MM.1S (cell line): ENCODE measurements at regions not wholly inside any gene's neighbourhood (a gene's known extent, or its start where the extent isn't known, plus 50 kb on each side); places are given as distances from the start of the nearest gene placed in this dataset.

Source experiments
- DNase-seq: peaks from one replicate; pipeline ENCODE4 v3.0.0-alpha.2; 2015
- H2AFZ ChIP-seq: fragments of 300-600 bp; sonication (generic); 2 replicates; pipeline ENCODE4 v1.6.0; 2016; ENCODE audit warnings: antibody characterized with exemption, low read length
- H3F3A ChIP-seq: fragments of 300-600 bp; sonication (generic); 2 replicates; pipeline ENCODE4 v1.6.1; 2016; ENCODE audit warnings: mild to moderate bottlenecking, antibody characterized with exemption, low read length, moderate library complexity, mixed read lengths; ENCODE audit not compliant: insufficient read depth
- H3K27ac ChIP-seq: fragments of 300-600 bp; sonication (generic); 2 replicates; pipeline ENCODE4 v1.5.1; 2016; ENCODE audit warnings: mild to moderate bottlenecking, low read length
- H3K27me3 ChIP-seq: fragments of 300-600 bp; sonication (generic); replicated peaks from 2 replicates; pipeline ENCODE4 v1.6.0; 2016; ENCODE audit warnings: low read length; ENCODE audit not compliant: insufficient read depth
- H3K36me3 ChIP-seq: fragments of 300-600 bp; sonication (generic); replicated peaks from 2 replicates; pipeline ENCODE4 v1.6.1; 2016; ENCODE audit warnings: mild to moderate bottlenecking, low read length, mixed read lengths; ENCODE audit not compliant: insufficient read depth
- H3K4me1 ChIP-seq: fragments of 300-600 bp; sonication (generic); 2 replicates; pipeline ENCODE4 v1.6.1; 2016; ENCODE audit warnings: low read length, mixed read lengths
- H3K4me2 ChIP-seq: fragments of 300-600 bp; sonication (generic); 2 replicates; pipeline ENCODE4 v1.6.0; 2016; ENCODE audit warnings: low read depth, low read length
- H3K4me3 ChIP-seq: fragments of 300-600 bp; sonication (generic); 2 replicates; pipeline ENCODE4 v1.5.1; 2016; ENCODE audit warnings: low read length, mixed read lengths
- H3K79me2 ChIP-seq: fragments of 300-600 bp; sonication (generic); 2 replicates; pipeline ENCODE4 v1.6.1; 2016; ENCODE audit warnings: mixed run types, low read length, mixed read lengths
- H3K9ac ChIP-seq: fragments of 300-600 bp; sonication (generic); 2 replicates; pipeline ENCODE4 v1.6.1; 2016; ENCODE audit warnings: low read length, mixed read lengths
- H3K9me2 ChIP-seq: fragments of 300-600 bp; sonication (generic); replicated peaks from 2 replicates; pipeline ENCODE4 v1.6.1; 2016; ENCODE audit warnings: mild to moderate bottlenecking, low read length, mixed read lengths; ENCODE audit not compliant: insufficient read depth
- H3K9me3 ChIP-seq: fragments of 300-600 bp; sonication (generic); replicated peaks from 2 replicates; pipeline ENCODE4 v1.6.1; 2016; ENCODE audit warnings: mild to moderate bottlenecking, low read length, mixed read lengths; ENCODE audit not compliant: insufficient read depth
- H4K20me1 ChIP-seq: fragments of 300-600 bp; sonication (generic); 2 replicates; pipeline ENCODE4 v1.6.1; 2016; ENCODE audit warnings: mild to moderate bottlenecking, low read length, moderate library complexity, mixed read lengths; ENCODE audit not compliant: insufficient read depth
- CTCF ChIP-seq: fragments of 300-600 bp; sonication (generic); IDR thresholded peaks from 2 replicates; pipeline ENCODE4 v1.5.1; 2016; ENCODE audit warnings: antibody characterized with exemption, low read length, mixed read lengths
- EZH2 ChIP-seq: fragments of 300-600 bp; sonication (generic); optimal IDR thresholded peaks from 2 replicates; pipeline ENCODE3; 2017; ENCODE audit warnings: low read depth, mild to moderate bottlenecking, antibody characterized with exemption, low read length, mixed read lengths
- EZH2phosphoT487 ChIP-seq: fragments of 300-600 bp; sonication (generic); IDR thresholded peaks from 2 replicates; pipeline ENCODE4 v1.6.1; 2018; ENCODE audit warnings: antibody characterized with exemption, low read length

- H3K27me3 ChIP-seq: no peaks in the 10 kb centered on the region
- no peak overlapping the region for H3K4me3 ChIP-seq
- H3K79me2 ChIP-seq: no peaks in the 10 kb centered on the region
- no peaks in the 10 kb centered on the region for H3K9me2 ChIP-seq
- no peaks in the 10 kb centered on the region for H3K4me1 ChIP-seq
- H3K27ac ChIP-seq: no peak overlapping the region
- no peak for TF ChIP-seq EZH2phosphoT487
- TF ChIP-seq CTCF: no peak
- TF ChIP-seq EZH2: no peak
- no peak overlapping the region for H2AFZ ChIP-seq
- H4K20me1 ChIP-seq: no peaks in the 10 kb centered on the region
- H3K4me2 ChIP-seq: no peak overlapping the region
- DNase-seq: no peak
- no peak overlapping the region for H3K9ac ChIP-seq
- H3K9me3 ChIP-seq: no peaks in the 10 kb centered on the region
- H3K36me3 ChIP-seq: no peaks in the 10 kb centered on the region
- H3F3A ChIP-seq: no peaks in the 10 kb centered on the region
Measured at GRCh38 chr4:38360201-38360600, 303.8 kb upstream of the KLF3 start.

GRCh38 chr4:38364383-38364963 lies 299.5 kb upstream of the KLF3 start:
- no peak overlapping the region for H2AFZ ChIP-seq
- no peak for DNase-seq
- TF ChIP-seq EZH2 (no peak), EZH2phosphoT487 (no peak), CTCF (no peak)
- H3F3A ChIP-seq: no peaks in the 10 kb centered on the region
- no peaks in the 10 kb centered on the region for H3K27me3 ChIP-seq
- no peak overlapping the region for H3K9ac ChIP-seq
- H3K4me2 ChIP-seq: no peak overlapping the region
- no peak overlapping the region for H3K27ac ChIP-seq
- no peak overlapping the region for H3K4me3 ChIP-seq
- H3K9me2 ChIP-seq: no peaks in the 10 kb centered on the region
- H3K79me2 ChIP-seq: no peaks in the 10 kb centered on the region
- no peaks in the 10 kb centered on the region for H3K4me1 ChIP-seq
- no peaks in the 10 kb centered on the region for H3K36me3 ChIP-seq
- no peaks in the 10 kb centered on the region for H4K20me1 ChIP-seq
- no peaks in the 10 kb centered on the region for H3K9me3 ChIP-seq

GRCh38 chr4:38365261-38365660 lies 298.7 kb upstream of the KLF3 start:
- no peaks in the 10 kb centered on the region for H3K4me1 ChIP-seq
- H3K9me2 ChIP-seq: no peaks in the 10 kb centered on the region
- no peak for DNase-seq
- H3K9me3 ChIP-seq: no peaks in the 10 kb centered on the region
- no peaks in the 10 kb centered on the region for H3K36me3 ChIP-seq
- no peaks in the 10 kb centered on the region for H3F3A ChIP-seq
- no peaks in the 10 kb centered on the region for H3K79me2 ChIP-seq
- H3K27me3 ChIP-seq: no peaks in the 10 kb centered on the region
- H3K27ac ChIP-seq: no peak overlapping the region
- H3K4me2 ChIP-seq: no peak overlapping the region
- H3K4me3 ChIP-seq: no peak overlapping the region
- H2AFZ ChIP-seq: no peak overlapping the region
- TF ChIP-seq EZH2 (no peak), CTCF (no peak), EZH2phosphoT487 (no peak)
- no peaks in the 10 kb centered on the region for H4K20me1 ChIP-seq
- H3K9ac ChIP-seq: no peak overlapping the region
